ENCODE measurements at regions not wholly inside any gene's neighbourhood (a gene's known extent, or its start where the extent isn't known, plus 50 kb on each side); places are given as distances from the start of the nearest gene placed in this dataset.
"Not testable (repeated sequence)": the region's sequence is repeated elsewhere in the genome, so short reads cannot be mapped to it uniquely, and the experiment has no call there.

DNA sequence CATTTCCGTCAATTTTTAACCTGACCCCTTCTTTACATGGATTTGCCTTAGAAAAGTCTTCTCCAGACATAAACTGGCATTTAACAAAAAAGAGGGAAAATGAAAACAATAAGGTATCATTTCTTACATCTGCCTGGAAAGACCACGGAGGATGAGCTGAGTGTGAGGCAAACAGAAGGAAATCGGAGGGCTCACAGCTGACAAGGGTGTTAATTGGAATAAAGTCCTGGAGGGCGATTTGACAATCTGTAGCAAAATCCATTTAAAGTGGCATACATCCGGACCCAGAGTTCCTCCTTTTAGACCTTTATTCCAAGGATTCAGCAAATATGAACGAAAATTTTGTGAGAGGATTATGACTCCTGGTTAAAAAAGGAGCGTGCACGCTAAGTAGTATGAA lies 179.7 kb upstream of the COPS8 start:
- no peak for DNase-seq

DNA sequence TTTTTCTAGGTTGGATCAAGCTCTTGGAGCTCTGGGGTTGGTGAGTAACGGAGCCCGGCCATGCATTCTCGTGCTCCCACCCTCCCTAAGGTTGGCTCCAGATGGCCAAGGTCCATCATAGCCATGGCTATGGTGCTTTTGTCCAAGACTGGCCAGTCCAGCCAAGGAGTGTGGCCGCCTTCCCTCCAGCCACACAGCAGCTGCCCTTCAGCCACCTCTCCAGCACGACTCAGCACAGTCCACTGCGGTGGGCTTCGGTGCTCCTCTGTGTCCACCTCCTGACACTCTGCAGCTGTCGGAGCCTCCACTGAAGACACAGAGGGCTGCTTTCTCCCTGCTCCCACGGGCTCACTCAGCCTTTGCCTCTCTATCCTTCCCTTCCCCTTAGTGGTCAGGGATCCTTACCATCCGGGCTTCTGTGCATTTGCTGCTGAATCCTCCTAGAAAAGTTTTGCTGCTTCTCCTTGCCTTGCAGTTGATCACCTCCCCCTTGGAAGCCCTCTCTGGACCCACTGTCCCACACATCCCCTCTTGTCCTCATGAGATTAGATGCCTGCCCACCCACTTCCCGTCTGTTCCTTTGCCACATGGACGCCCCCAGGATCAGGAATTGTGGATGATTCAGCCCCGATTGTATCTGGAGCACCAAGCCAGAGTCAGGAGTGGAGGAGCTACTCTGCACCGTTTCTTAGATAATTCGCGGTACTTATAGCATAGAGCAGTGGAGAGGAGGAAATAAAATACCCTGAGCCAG lies 177.1 kb upstream of the COPS8 start:
- no peak for DNase-seq

- DNase-seq = no peak
Observed at GRCh38 chr2:236909193-236909504, 176.5 kb upstream of the COPS8 start.

GRCh38 chr2:236909802-236910201 lies 175.9 kb upstream of the COPS8 start:
- DNase-seq = no peak

DNA sequence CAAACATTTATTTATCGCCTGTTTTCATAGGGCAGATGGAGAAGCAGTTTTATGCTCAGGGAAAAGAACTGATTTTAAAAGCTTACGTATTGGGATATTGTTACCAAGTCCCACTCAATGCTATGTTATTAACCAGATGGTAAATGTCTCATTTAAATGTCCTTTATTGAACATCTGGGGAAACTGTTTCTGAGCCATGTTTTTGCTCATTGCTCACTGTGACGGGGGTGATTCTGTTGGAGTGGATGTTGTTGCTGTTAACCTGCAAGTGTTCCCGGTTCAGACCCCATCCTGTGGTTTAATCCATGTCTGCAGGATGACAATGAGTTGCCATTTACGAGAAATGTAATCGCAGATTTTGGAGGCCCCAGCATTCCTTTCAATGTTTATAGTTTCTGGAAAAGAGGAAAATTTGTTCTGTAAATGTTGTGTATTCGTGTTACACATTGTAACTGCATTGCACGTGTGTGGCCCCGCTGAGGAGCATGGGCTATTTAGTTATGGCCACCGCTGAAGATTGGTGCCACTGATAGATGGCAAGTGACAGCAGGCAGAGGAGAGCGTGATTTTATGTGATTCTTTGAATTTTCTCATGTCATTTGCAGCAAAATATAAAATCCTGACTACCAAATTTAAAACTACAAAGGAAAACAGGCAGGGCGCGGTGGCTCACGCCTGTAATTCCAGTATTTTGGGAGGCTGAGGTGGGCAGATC lies 174.8 kb upstream of the COPS8 start:
- DNase-seq = no peak

DNA sequence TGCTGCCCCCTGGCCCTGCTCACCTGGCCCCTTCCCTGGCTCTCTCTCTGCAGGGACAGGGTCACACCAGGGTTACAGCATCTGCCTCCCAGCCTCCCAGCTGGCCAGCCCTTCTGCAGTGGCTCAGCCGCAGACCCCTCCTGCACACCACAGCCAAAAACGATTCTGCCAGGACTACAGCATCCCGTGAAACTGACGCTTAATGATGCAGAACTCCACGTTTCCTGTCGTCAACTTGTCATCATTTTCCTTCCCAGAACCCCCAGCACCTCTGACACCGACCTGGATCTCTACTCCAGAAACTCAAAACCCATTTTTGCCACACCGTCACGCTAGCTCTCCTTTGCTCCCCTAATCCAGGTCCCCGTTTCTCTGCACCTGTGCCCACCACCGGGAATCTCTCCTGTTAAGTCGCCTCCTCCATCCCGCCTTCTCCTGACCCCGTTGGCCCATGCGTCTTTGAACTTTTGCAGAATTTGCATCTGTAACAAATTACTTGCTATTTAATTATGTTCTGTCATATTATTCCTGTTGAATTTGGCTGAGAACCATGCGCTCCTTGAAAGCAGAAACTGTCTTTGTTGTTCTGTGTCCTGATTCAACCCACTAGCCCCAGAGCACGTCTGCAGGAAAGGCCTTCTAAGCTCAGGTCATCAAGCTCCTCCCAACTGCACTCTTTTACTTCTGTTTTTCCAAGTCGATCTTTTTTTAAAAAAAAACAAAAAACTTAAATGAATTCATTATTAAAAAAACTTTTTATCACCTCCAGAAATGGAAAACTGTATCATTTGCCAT lies 173.2 kb upstream of the COPS8 start:
- no peak for DNase-seq

GRCh38 chr2:236915186-236915585 lies 170.5 kb upstream of the COPS8 start:
- no peak for DNase-seq

DNA sequence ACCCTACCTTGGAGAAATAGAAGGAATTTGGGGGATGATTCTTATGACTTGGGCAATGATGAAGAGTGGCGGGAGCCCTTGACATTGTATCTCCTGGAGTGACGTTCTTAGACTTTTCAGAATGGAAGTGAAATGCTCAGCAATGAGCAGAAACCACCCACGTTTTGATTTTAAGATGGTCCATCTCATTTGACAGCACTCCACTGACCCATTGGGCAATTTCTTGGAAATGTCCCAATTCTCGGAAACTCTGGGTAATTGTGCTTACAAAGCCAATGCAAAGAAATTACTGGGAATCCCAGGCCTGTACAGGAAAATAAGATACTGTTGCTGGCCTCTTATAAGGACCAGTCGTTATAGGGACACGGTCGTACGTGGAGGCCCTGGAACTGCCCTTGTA lies 170.0 kb upstream of the COPS8 start:
- no peak for DNase-seq

DNA sequence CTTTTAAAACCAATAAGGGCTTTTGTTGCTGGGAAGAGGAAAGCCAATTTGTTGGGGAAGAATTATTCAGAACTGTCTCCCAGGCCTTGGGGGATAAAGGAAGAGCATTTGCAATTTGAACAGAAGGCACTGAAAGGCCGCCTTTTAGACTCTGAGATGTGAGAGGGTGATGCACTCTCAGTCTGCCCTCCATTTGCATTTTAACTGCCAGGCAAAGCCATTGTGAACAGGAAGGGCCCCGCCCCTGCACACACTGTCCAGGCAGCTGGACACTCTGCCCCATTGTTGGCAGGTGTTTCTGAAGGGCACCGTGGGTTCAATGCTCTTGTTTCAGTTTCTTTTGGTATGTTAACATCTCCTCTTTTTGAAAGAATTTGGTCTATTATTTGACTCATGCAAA lies 169.5 kb upstream of the COPS8 start:
- no peak for DNase-seq

DNA sequence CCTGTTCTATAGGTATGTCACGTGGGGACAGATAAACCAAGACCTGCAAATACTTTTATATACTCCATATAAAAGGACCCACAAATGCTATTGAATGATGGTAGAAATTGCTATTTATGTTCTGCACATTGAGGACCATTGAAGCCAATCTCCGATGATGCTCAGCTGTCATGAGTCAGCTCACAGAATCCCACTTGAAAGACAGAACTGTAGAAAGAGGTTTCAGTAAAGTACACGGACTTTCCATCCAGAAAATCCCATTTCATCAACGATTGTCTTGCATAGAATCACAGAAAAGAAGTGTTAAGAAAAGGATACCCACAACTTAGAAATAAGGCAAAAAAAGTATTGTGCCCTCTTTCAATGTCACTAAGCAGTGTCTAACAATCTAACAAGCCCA lies 169.0 kb upstream of the COPS8 start:
- no peak for DNase-seq

- no peak for DNase-seq
Observed at GRCh38 chr2:236917164-236917563, 168.5 kb upstream of the COPS8 start.

DNA sequence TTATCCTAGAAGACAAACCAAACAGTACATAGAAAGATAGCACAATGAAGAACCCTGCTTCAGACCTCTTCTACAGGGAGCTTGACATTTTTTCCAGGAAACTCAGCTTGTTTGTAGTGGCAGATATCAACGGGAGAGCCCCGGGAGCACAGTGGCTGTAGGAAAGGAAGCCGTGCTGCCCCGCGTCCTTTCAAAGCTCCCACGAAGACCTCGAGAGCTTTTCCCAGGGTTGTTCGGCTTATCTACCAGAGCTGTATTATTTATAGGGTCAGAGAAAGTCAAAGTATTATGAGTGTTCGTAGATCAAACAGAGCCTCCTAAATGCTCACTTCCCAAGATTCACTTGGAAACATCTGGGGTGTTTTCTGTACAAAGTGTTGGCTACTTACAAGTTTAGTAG lies 167.1 kb upstream of the COPS8 start:
- no peak for DNase-seq

GRCh38 chr2:236919209-236919608 lies 166.5 kb upstream of the COPS8 start:
- no peak for DNase-seq

DNA sequence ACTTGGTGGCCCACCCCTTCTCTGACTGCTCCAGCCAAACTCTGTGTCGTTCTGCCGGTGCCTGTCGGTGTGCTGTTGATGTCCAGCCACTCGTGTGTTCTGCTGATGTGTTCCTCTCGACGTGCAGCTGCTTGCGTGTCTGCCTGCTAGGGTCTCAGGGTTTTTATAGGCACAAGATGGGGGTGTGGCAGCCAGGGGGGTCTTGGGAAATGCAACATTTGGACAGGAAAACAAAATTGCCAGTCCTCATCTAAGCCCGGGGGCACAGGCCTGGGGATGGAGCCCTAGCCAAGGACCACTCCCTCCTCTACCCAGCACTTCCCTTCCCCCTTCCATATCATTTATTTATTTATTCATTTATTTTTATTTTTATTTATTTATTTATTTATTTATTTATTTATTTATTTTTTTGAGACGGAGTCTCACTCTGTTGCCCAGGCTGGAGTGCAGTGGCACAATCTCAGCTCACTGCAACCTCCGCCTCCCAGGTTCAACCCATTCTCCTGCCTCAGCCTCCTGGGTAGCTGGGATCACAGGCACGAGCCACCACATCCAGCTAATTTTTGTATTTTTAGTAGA lies 165.8 kb upstream of the COPS8 start:
- DNase-seq = not testable (repeated sequence)

GRCh38 chr2:236922061-236922460 lies 163.6 kb upstream of the COPS8 start:
- DNase-seq = no peak

DNA sequence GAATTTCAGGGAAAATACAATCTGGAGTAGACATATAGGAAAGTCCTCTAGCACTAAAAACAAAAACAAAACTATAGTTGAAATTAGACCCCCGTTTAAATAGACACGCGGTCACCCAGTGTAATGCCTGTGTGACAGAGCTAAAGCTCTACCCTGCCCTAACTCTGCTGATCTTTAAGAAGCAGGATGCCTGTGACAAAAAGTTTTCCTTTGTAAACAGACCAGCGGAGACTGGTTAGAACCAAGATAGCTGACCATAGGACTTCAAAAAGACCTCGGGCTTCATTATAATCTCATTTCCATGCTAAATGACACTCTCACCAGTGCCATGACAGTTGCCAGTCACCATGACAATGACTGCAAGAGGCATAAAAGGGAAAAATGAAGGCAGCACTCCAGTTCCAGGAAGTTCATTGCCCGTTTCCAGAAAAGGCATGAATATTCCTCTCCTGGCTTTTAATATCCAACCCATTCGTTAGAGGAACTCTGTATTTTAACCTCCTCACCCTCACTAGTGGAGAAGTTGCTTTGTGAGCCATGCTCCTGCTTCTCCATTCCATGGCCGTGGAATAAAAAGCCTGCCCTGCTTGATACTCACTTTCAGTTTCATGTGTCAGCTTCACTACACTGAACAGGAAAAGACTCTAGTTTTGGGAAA lies 157.2 kb upstream of the COPS8 start:
- no peak for DNase-seq

- DNase-seq = peak; percentile 61
Observed at GRCh38 chr2:236932831-236933361, 152.8 kb upstream of the COPS8 start.

- DNase-seq = no peak
Observed at GRCh38 chr2:236934166-236934565, 151.5 kb upstream of the COPS8 start.

GRCh38 chr2:236934656-236935055 lies 151.0 kb upstream of the COPS8 start:
- DNase-seq = no peak

DNA sequence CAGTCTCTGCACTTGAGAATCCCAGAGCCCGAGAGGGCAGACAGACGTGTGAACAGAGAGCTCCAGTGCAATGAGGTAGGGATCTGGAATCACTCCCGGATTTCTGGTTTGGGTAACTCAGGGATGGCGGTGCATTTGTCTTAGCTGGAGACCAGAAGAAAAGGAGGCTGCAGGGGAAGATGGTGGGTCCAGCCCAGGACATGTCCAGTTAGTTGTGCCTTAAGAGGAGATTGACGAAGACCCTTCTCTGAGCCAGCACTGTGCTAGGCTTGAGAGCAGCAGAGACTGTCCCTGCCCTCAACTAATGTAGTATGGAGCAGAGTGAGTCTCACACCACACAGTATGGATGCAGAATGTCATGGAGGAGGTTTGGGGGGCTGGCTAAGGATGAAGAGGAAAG lies 150.6 kb upstream of the COPS8 start:
- no peak for DNase-seq

GRCh38 chr2:236935631-236936445 lies 149.9 kb upstream of the COPS8 start:
- no peak for DNase-seq

All from hindlimb muscle (tissue), 1 donor.